H9 (cell line): ENCODE measurements at regions not wholly inside any gene's neighbourhood (a gene's known extent, or its start where the extent isn't known, plus 50 kb on each side); places are given as distances from the start of the nearest gene placed in this dataset.

ENCODE experiments used
- DNase-seq: peaks from one replicate; pipeline ENCODE4 v3.0.0-alpha.2; 2017
- H2AFZ ChIP-seq: one replicate; pipeline ENCODE4 v1.6.1; 2013; ENCODE audit warnings: mild to moderate bottlenecking, low read length, control low read depth, moderate library complexity
- H2AK5ac ChIP-seq: 2 replicates; pipeline ENCODE4 v1.6.1; 2013; ENCODE audit warnings: low read length, control low read depth, mixed read lengths; ENCODE audit not compliant: insufficient read length
- H2BK120ac ChIP-seq: one replicate; pipeline ENCODE4 v1.6.1; 2013; ENCODE audit warnings: low read depth, mild to moderate bottlenecking, low read length, control low read depth, inconsistent platforms; ENCODE audit not compliant: poor library complexity, severe bottlenecking
- H2BK12ac ChIP-seq: 2 replicates; pipeline ENCODE4 v1.6.1; 2013; ENCODE audit warnings: low read length, control low read depth, mixed read lengths, low read depth; ENCODE audit not compliant: insufficient read length
- H2BK15ac ChIP-seq: 2 replicates; pipeline ENCODE4 v1.6.1; 2013; ENCODE audit warnings: low read depth, low read length, control low read depth
- H2BK20ac ChIP-seq: one replicate; pipeline ENCODE4 v1.6.1; 2013; ENCODE audit warnings: low read depth, mild to moderate bottlenecking, low read length, control low read depth, inconsistent platforms; ENCODE audit not compliant: poor library complexity, severe bottlenecking
- H2BK5ac ChIP-seq: 2 replicates; pipeline ENCODE4 v1.6.1; 2013; ENCODE audit warnings: low read length, control low read depth, mixed read lengths; ENCODE audit not compliant: insufficient read length
- H3K14ac ChIP-seq: 2 replicates; pipeline ENCODE4 v1.6.1; 2013; ENCODE audit warnings: low read length, control low read depth; ENCODE audit not compliant: insufficient read depth
- H3K18ac ChIP-seq: 2 replicates; pipeline ENCODE4 v1.6.1; 2013; ENCODE audit warnings: low read depth, mild to moderate bottlenecking, mixed read lengths, low read length, control low read depth; ENCODE audit not compliant: insufficient read length
- H3K23ac ChIP-seq: 2 replicates; pipeline ENCODE4 v1.6.1; 2013; ENCODE audit warnings: low read length, control low read depth, mixed read lengths, low read depth; ENCODE audit not compliant: insufficient read length
- H3K23me2 ChIP-seq: 2 replicates; pipeline ENCODE4 v1.6.1; 2013; ENCODE audit warnings: low read depth, mild to moderate bottlenecking, mixed read lengths, low read length, control low read depth; ENCODE audit not compliant: insufficient read length, poor library complexity, severe bottlenecking
- H3K27ac ChIP-seq: 2 replicates; pipeline ENCODE4 v1.5.1; 2013; ENCODE audit warnings: low read length, control low read depth, mixed read lengths, low read depth; ENCODE audit not compliant: insufficient read length
- H3K27me3 ChIP-seq: 2 replicates; pipeline ENCODE4 v1.6.1; 2013; ENCODE audit warnings: low read length, control low read depth, inconsistent platforms; ENCODE audit not compliant: insufficient read depth
- H3K4ac ChIP-seq: 2 replicates; pipeline ENCODE4 v1.6.1; 2013; ENCODE audit warnings: low read depth, mild to moderate bottlenecking, control low read depth, inconsistent platforms, low read length, moderate library complexity
- H3K4me1 ChIP-seq: 2 replicates; pipeline ENCODE4 v1.6.1; 2013; ENCODE audit warnings: low read length, control low read depth, inconsistent platforms; ENCODE audit not compliant: insufficient read depth
- H3K4me2 ChIP-seq: 2 replicates; pipeline ENCODE4 v1.6.1; 2013; ENCODE audit warnings: low read length, control low read depth, mixed read lengths; ENCODE audit not compliant: insufficient read length, insufficient read depth
- H3K56ac ChIP-seq: 2 replicates; pipeline ENCODE4 v1.6.1; 2013; ENCODE audit warnings: low read depth, mild to moderate bottlenecking, mixed read lengths, low read length, control low read depth; ENCODE audit not compliant: insufficient read length
- H3K79me1 ChIP-seq: 2 replicates; pipeline ENCODE4 v1.6.1; 2013; ENCODE audit warnings: low read depth, mild to moderate bottlenecking, moderate library complexity, low read length, control low read depth, inconsistent platforms; ENCODE audit not compliant: insufficient read depth, poor library complexity, severe bottlenecking
- H3K79me2 ChIP-seq: 2 replicates; pipeline ENCODE4 v1.6.1; 2013; ENCODE audit warnings: low read length, control low read depth, inconsistent platforms; ENCODE audit not compliant: insufficient read depth
- H3K9ac ChIP-seq: 2 replicates; pipeline ENCODE4 v1.6.1; 2013; ENCODE audit warnings: low read length, control low read depth, mixed read lengths; ENCODE audit not compliant: insufficient read length; ENCODE audit errors: extremely low read depth
- H3K9me3 ChIP-seq: one replicate; pipeline ENCODE4 v1.6.1; 2013; ENCODE audit warnings: low read depth, low read length, inconsistent platforms; ENCODE audit not compliant: control insufficient read depth
- H3T11ph ChIP-seq: one replicate; pipeline ENCODE4 v1.6.1; 2013; ENCODE audit warnings: mild to moderate bottlenecking, low read length, control low read depth, inconsistent platforms
- H4K20me1 ChIP-seq: one replicate; pipeline ENCODE4 v1.6.1; 2013; ENCODE audit not compliant: control insufficient read depth, insufficient read length, insufficient read depth
- H4K5ac ChIP-seq: 2 replicates; pipeline ENCODE4 v1.6.1; 2013; ENCODE audit warnings: low read depth, mild to moderate bottlenecking, mixed read lengths, low read length, control low read depth; ENCODE audit not compliant: insufficient read length
- H4K8ac ChIP-seq: replicated peaks from 2 replicates; pipeline ENCODE4 v1.6.1; 2013; ENCODE audit warnings: low read length, control low read depth, mixed read lengths, low read depth; ENCODE audit not compliant: insufficient read length
- H4K91ac ChIP-seq: 2 replicates; pipeline ENCODE4 v1.6.1; 2013; ENCODE audit warnings: low read depth, mild to moderate bottlenecking, moderate library complexity, mixed read lengths, low read length, control low read depth; ENCODE audit not compliant: insufficient read length
- H3K27ac Mint-ChIP-seq, 3 experiments: 2 replicates in 2 of 3; 3 replicates in 1 of 3; pipeline ENCODE4 v1.8.0; 2020 to 2021; ENCODE audit warnings: mixed read lengths in 3 of 3, mild to moderate bottlenecking in 1 of 3, moderate library complexity in 1 of 3
- H3K27me3 Mint-ChIP-seq: 2 replicates; pipeline ENCODE4 v1.8.0; 2021; ENCODE audit warnings: low read depth, mild to moderate bottlenecking, moderate library complexity, mixed read lengths
- H3K36me3 Mint-ChIP-seq, 3 experiments: 2 replicates in 2 of 3; 3 replicates in 1 of 3; pipeline ENCODE4 v1.8.0; 2020 to 2021; ENCODE audit warnings: low read depth in 3 of 3, mixed read lengths in 3 of 3; ENCODE audit not compliant: insufficient read depth in 1 of 3
- H3K4me1 Mint-ChIP-seq, 2 experiments: 2 replicates each; pipeline ENCODE4 v1.8.0; 2020; ENCODE audit warnings: mixed read lengths in 2 of 2
- H3K4me3 Mint-ChIP-seq, 2 experiments: 2 replicates in 1 of 2; 3 replicates in 1 of 2; pipeline ENCODE4 v1.8.0; 2020 to 2021; ENCODE audit warnings: mild to moderate bottlenecking in 2 of 2, mixed read lengths in 2 of 2, moderate library complexity in 1 of 2
- H3K9me3 Mint-ChIP-seq, 2 experiments: 2 replicates in 1 of 2; 3 replicates in 1 of 2; pipeline ENCODE4 v1.8.0; 2020; ENCODE audit warnings: mild to moderate bottlenecking in 2 of 2, mixed read lengths in 2 of 2, moderate library complexity in 1 of 2
- CTCF ChIP-seq: fragments of 200-600 bp; sonication (generic); conservative IDR thresholded peaks from 3 replicates; pipeline ENCODE4 v1.8.0; 2021; ENCODE audit warnings: antibody characterized with exemption, mild to moderate bottlenecking
- WGBS: extraction: QIAGEN DNeasy Blood & Tissue Kit; methylation state at CpG from one replicate; pipeline ENCODE4 v1.1.7; 2013; ENCODE audit warnings: missing lambda C conversion rate, low lambda C conversion rate, mixed read lengths; ENCODE audit not compliant: insufficient read length; ENCODE audit errors: extremely low coverage; 5-methylcytosine and 5-hydroxymethylcytosine counted together

GRCh38 chr5:2269656-2270055 is 386.9 kb upstream of the IRX4 start:
- H3T11ph ChIP-seq, result no peak overlapping the region
- no peaks in the 10 kb centered on the region for H3K79me2 ChIP-seq
- no peak overlapping the region for H3K56ac ChIP-seq
- Mint-ChIP-seq H3K9me3 (no peaks in the 10 kb centered on the region; a peak in 2 of 5 replicates), H3K36me3 (peaks cover 0 to 4% (median 0%) of the 10 kb centered on the region in 3 experiments; a peak in 1 of 7 replicates), H3K4me1 (peaks cover 17 to 19% of the 10 kb centered on the region in 2 experiments), H3K27me3 (no peaks in the 10 kb centered on the region; the same call in 1 of the 2 replicates), H3K27ac (peak overlapping the region in 1 of 3 experiments; percentile 77; a peak in 1 of 7 replicates), H3K4me3 (no peak overlapping the region)
- DNase-seq, result no peak
- H2AFZ ChIP-seq, result no peak overlapping the region
- H2BK20ac ChIP-seq, result no peak overlapping the region
- H3K9ac ChIP-seq, result no peak overlapping the region
- H3K4me1 ChIP-seq, result no peaks in the 10 kb centered on the region
- H3K4ac ChIP-seq, result no peak overlapping the region
- no peak overlapping the region for H4K8ac ChIP-seq
- no peaks in the 10 kb centered on the region for H3K23me2 ChIP-seq
- H2BK5ac ChIP-seq, result no peak overlapping the region
- H3K27ac ChIP-seq, result no peak overlapping the region
- no peak overlapping the region for H3K18ac ChIP-seq
- no peak overlapping the region for H4K5ac ChIP-seq
- no peak overlapping the region for H3K4me2 ChIP-seq
- H4K20me1 ChIP-seq, result no peaks in the 10 kb centered on the region
- H3K9me3 ChIP-seq, result no peaks in the 10 kb centered on the region
- H3K23ac ChIP-seq, result no peak overlapping the region
- H3K27me3 ChIP-seq, result no peaks in the 10 kb centered on the region
- no peak overlapping the region for H2BK120ac ChIP-seq
- H2BK15ac ChIP-seq, result no peak overlapping the region
- H2BK12ac ChIP-seq, result no peak overlapping the region
- H3K14ac ChIP-seq, result no peak overlapping the region
- no peaks in the 10 kb centered on the region for H3K79me1 ChIP-seq
- no CpG with 5 or more reads among the region's 5 CpGs for WGBS
- H4K91ac ChIP-seq, result no peak overlapping the region
- TF ChIP-seq CTCF, result no peak
- H2AK5ac ChIP-seq, result no peak overlapping the region
